ENCODE measurements at regions not wholly inside any gene's neighbourhood (a gene's known extent, or its start where the extent isn't known, plus 50 kb on each side); places are given as distances from the start of the nearest gene placed in this dataset.

- DNase-seq = no peak
Measured at GRCh38 chr18:55830544-55830943, 242.6 kb upstream of the TCF4 start.

- DNase-seq = no peak
Measured at GRCh38 chr18:55821219-55821618, 233.2 kb upstream of the TCF4 start.

- no peak for DNase-seq
Measured at GRCh38 chr18:55819448-55819847, 231.5 kb upstream of the TCF4 start.

GRCh38 chr18:55818284-55818683 lies 230.3 kb upstream of the TCF4 start:
- DNase-seq = no peak

GRCh38 chr18:55811925-55812324 lies 223.9 kb upstream of the TCF4 start:
- no peak for DNase-seq

GRCh38 chr18:55805666-55806065 lies 217.7 kb upstream of the TCF4 start:
- no peak for DNase-seq

- no peak for DNase-seq
Measured at GRCh38 chr18:55795101-55795669, 207.2 kb upstream of the TCF4 start.

GRCh38 chr18:55794288-55795052 lies 206.5 kb upstream of the TCF4 start:
- no peak for DNase-seq

GRCh38 chr18:55790296-55790695 lies 202.3 kb upstream of the TCF4 start:
- DNase-seq = no peak

GRCh38 chr18:55787536-55788073 lies 199.6 kb upstream of the TCF4 start:
- DNase-seq = no peak

- no peak for DNase-seq
Measured at GRCh38 chr18:55786651-55787272, 198.8 kb upstream of the TCF4 start.

- no peak for DNase-seq
Measured at GRCh38 chr18:55783921-55784320, 195.9 kb upstream of the TCF4 start.

GRCh38 chr18:55781481-55781957 lies 193.5 kb upstream of the TCF4 start:
- DNase-seq = no peak

- no peak for DNase-seq
Measured at GRCh38 chr18:55780586-55781071, 192.6 kb upstream of the TCF4 start.

- no peak for DNase-seq
Measured at GRCh38 chr18:55779691-55780585, 191.9 kb upstream of the TCF4 start.

- DNase-seq = no peak
Measured at GRCh38 chr18:55778788-55779690, 191.0 kb upstream of the TCF4 start.

GRCh38 chr18:55777666-55778304 lies 189.8 kb upstream of the TCF4 start:
- DNase-seq = no peak

- DNase-seq = no peak
Measured at GRCh38 chr18:55775972-55776371, 188.0 kb upstream of the TCF4 start.

GRCh38 chr18:55774505-55774904 lies 186.5 kb upstream of the TCF4 start:
- no peak for DNase-seq

GRCh38 chr18:55768255-55768654 lies 180.3 kb upstream of the TCF4 start:
- DNase-seq = no peak

- no peak for DNase-seq
Measured at GRCh38 chr18:55764386-55764785, 176.4 kb upstream of the TCF4 start.

All from activated gamma-delta T cell (primary cell).